ENCODE measurements at regions not wholly inside any gene's neighbourhood (a gene's known extent, or its start where the extent isn't known, plus 50 kb on each side); places are given as distances from the start of the nearest gene placed in this dataset.
"Not testable (repeated sequence)": the region's sequence is repeated elsewhere in the genome, so short reads cannot be mapped to it uniquely, and the experiment has no call there.

DNA sequence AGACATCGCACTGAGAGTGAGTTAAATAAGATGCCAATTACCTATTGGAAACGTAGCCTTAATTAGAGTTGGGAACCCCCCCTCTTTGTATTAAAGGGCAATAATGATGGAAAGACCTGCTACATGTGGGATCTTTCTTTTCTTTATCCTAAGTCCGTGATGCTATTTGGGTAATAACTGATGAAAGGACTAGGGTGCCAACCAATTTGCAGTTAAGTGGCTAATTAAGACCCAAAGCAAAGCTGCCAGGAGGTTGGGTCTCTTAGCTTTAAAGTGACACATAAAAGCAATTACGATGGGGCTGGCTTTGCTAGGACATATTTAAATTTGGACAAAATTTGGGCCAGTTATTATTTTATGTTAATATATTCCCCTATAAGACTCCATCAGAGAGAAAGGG lies 728.8 kb downstream of the NR2F1-AS1 start:
- no peak for DNase-seq

DNA sequence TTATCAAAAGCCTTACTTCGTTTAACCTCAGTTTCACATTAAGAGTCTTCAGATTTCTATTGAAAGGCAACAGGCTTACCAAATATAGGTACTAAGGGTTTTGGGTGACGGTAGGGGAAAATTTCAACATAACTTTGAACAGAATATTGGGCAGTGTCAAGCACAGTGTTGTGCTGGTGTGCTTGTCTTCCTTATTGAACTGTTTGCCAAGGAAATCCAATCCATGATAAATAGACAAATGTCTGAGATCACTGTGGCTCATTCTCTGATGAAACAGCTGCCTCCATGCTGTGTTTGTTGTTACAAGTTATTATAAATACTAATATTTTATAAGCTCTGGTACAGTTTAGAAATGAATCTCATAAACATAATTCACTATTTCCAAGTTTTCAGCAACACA lies 730.1 kb downstream of the NR2F1-AS1 start:
- no peak for DNase-seq

DNA sequence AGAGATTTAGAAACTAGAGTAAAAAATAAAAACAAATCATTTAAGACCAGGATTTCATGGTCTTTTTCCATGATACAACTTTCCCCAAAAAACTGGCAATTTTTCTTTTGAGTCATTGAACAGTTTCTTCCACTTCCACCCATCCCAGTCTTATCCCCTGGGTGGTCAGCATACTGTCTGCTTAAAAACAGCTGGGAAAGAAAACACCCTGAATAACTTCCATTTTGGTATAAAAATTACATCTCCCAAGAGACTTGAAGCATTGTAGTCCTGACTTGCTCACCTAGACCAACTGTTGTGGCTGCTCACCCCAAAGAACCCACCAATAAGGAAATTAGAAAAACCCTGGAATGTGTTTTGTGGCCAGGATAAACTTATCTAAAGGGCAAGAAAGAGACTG lies 731.3 kb downstream of the NR2F1-AS1 start:
- no peak for DNase-seq

DNA sequence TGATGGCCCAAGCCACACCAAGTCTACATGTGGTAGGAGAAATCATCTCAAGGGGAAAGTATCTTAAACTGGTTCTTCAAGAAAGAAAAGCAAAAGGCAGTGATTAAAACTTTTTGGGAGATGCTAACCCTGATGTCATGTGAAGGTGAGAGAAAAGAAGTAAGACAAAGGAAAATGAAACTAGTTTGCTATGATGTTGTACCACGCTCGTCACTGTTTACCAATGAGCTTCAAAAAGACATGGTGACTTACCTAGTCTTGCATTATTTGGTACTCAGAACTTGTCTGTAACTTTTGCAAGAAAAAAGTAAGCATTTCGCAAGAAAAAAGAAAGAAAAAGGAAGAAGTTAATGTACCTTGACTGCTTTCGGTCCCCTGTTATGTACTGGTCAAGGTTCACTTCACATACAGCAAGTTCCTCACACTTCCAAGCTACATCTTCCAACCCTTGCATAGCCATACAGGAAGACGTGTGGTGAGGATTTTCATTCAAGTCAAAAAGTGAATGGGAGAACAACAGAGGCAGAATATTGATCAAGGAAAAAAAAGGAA lies 739.3 kb downstream of the NR2F1-AS1 start:
- no peak for DNase-seq

DNA sequence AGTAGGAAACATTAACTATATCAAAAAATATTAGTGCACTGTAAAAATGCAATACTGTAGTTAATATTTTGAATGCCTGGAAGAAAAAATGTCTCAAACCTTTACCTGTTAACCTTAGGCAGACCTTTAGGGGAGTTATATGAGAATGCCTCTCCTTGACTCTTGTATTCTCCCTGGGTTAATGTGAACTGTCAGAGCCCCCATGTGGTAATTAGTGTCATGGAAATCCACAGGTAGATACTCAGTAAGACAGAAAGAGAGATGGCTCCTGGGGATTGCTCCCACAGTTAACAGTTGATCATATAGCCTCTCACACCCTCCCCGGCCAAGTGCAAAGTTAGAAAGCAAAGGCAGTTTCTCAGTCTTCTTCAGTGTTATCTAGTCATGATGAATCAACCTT lies 742.8 kb downstream of the NR2F1-AS1 start:
- peak in 1 of 2 experiments; percentile 37 for DNase-seq

DNA sequence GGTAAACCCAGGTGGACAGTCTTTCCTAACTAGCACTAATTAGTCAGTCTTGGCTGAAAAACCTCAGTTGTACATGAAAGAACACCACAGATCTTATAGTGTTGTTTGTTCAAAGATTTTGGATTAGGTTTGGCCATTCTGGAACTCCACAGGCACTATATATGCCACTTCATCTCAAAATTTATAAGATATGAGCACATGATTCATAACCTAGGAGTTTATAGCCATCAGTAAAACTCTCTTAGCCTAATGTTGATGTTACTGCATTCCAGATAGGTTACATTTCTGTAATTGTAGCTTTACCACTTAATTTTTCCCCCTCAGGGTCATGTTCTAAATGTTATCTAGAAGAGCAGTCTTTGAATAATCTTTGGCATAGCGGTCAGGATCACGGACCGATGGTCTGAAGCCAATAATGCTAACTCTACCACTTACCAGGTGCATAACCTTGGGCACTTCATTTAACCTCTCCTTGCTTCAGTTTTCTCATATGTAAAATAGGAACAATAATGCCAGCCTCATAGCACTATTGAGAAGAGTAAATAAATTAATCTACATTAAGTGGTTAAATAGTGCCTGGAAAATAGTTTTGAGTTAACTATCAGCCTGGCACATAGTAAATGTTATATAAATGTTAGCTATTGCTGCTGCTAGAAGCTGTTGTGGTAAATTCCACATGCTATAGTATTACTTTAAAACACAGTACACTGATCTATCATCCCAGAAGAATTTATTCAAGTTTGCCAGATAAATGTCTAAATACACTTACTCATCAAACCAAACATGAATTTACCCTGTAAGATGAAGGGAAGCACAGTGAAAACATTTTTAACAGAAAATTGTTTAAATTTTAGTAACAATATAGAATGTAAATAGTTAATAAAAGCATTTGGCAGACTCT lies 743.9 kb downstream of the NR2F1-AS1 start:
- no peak for DNase-seq

DNA sequence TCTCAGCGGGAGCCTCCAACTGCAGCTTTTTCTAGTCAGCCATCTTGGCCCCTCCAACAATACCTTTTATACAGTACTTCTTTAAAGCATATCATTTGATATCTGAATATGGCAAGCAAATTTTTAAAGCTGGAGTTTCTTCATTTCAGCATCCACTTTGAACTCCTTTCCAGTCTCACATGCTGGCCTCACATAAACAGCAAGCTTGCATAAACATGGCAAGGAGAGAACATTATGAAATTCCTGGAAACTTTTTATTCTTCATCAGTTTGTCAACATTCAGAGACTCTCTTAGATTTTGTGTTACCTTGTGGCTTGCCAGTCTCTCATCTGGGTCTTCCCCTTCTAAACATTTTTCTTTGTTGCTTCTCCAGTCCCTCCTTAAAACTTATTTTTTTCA lies 745.3 kb downstream of the NR2F1-AS1 start:
- DNase-seq, result no peak

DNA sequence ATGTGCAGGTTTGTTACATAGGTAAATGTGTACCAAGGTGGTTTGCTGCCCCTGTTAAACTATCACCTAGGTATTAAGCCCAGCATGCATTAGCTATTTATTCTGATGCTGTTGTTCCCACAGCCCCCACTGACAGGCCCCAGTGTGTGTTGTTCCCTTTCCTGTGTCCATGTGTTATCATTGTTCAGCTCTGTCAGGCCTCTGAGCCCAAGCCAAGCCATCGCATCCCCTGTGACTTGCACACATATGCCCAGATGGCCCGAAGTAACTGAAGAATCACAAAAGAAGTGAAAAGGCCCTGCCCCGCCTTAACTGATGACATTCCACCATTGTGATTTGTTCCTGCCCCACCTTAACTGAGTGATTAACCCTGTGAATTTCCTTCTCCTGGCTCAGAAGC lies 757.5 kb downstream of the NR2F1-AS1 start:
- DNase-seq, result not testable (repeated sequence)

DNA sequence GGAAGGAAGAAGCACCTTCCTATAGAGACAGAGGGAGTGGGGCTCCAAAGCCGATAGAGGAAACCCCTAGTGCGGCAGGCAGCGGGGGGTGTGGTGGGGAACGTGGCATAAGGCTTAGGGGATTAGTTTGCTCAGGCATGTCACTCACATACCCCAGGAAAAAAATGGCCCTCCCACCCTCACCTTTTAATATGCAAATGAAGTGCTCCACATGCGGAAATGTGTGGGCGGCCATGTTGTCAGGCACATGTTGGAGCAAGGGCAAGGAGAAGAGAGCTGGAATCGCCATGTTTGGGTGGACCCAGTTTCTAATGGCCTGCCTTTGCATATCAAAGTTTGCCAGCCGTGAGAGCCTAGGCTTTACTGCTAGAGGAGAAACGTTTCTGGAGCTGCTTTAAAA lies 758.8 kb downstream of the NR2F1-AS1 start:
- DNase-seq, result no peak

DNA sequence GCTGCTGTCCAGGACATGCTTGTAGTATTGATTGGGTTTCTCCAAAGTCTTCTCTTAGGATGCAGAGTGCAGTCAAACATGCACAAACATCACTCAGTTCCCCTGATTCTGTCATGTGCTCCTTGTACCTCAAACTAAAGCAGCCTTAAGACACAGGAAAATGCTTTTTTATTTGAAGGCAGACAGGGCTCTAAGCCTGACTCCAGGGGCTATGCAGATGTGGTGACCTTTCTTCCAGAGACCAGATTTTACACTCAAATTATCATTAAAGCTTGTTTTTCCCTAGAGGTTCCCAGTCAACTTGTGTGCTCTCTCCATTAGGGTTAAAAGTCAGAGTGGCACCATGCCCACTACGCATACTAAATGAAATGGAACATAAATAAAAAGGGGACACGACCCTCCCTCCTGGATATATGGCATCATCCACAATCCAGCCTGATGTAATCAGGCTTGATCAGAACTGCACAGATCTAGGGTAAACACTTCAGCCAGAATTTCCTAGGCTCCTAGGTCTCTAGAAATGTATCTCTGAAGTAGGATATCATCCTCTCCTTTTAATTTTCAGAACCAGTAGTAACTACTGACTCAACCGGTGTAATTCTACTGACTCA lies 771.1 kb downstream of the NR2F1-AS1 start:
- no peak for DNase-seq

DNA sequence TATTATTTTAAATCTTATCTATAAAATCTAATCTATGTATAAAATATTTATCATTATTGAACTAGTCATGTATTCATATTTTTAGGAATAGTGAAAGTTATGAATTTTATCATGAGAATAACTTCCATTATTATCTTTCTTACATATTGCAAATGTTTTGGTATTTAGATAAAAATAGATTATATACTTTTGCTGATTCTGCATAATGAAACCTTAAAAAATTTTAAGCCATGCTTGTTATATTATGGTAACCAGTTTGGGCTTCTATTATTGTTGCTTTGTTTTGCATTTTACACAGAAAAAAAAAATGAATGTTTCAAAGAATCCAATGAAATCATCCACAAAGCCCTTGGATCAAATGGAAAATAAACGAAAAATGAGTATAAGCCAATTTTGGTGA lies 772.5 kb downstream of the NR2F1-AS1 start:
- no peak for DNase-seq

DNA sequence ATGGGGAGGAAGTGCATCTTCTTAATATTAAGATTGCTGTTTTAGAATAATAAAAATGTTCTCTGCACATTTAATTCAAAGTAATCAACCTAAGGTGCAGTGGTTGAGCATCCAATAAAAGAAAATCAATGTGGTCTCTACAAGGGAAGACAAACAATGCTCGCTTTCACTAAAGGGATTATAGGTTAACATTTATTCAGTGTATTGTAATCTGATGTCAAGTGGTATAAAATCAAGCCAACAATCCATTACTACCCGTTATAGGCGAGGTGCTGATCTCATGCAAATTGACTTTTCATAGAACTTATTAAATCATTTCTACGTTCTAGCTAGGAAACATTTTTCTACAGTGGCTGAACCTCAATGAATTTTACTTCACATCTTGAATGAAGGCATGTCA lies 773.9 kb downstream of the NR2F1-AS1 start:
- no peak for DNase-seq

DNA sequence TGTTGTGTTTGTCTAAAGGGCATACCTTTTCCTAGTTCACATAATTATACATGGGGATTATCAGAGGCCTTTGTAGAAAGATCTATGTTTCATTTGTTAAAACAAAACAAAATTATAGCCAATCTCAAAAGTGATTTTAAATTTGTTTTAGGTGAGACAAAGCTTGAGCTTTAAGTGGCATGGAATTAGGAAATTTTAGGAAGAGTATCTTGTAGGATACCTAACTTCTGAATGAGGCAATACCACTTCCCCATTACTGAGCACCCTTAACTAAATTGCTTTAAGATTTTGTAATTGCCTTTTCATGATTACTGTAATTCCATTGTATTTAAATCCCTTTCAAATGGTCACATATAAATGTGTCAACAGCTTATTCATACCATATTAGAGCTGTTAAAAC lies 775.6 kb downstream of the NR2F1-AS1 start:
- DNase-seq, result no peak

DNA sequence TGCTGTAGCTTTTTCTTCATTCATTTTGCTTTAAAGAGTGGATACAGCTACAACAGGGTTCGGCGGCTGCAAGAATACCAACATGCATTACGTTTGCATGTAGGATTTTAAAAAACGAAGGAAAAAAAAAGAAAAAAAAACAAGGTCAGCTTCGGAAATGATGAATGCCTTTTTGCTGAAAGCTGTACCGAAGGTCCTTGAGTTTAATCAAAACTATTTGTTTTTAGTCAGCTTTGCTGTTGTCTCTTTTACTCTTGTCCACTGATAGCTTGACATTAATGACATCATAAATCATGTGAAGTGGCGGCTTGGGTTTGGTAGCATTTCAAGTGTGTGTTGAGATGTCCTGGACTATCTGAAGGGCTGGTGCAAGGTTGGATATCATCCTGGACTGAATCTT lies 779.1 kb downstream of the NR2F1-AS1 start:
- no peak for DNase-seq

DNA sequence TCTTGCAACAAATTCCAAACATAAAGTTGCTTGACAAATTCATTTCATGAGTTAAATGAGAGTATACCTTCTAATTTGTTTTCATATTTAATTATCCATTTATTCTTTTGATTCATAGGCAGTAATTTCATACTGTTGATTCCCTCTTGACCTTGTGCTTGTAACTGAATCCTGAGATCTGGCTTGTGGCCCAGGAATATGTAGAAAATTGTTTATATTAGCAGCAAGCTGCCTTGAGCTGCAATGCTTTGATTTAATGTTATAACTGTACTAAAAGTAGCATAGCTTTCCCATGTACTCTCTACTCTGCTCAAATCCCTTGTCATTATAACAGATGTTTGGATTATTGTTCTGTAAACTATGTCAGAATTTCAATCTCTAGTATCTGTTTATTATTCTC lies 780.7 kb downstream of the NR2F1-AS1 start:
- no peak for DNase-seq

DNA sequence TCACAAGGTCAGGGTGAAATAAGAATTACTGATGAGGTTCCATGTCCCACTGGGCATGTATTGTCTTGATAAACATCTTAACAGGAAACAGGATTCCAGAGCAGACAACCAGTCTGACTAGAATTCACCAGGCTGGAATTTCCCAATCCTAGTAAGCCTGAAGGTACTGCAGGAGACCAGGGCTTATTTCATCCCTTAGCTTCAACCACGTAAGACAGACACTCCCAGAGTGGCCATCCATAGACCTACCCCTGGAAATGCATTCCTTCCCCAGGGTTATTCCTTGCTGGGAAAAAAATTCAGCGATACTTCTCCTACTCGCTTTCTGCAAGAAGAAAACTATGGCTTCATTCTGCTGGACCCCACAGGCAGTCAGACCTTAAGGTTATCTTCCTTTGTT lies 785.4 kb downstream of the NR2F1-AS1 start:
- DNase-seq, result no peak

DNA sequence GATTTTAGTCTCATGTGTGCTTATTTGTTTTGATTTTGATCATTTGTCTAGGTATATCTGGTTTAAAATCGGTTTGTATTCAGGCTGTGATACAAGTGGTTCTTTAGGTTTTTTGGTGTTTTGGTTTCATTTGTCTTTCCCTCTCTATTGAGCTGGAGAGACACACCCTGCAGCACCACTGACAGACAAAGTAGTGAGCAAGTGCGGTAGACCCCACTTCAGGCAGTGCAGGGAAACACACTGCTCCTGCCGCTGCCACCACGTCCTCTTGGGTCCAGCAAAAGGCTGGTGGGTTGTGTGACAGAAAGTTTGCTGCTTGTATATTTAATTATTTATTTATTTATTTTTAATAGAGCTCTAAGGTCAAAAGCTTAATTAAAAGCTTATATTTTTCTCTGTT lies 801.0 kb downstream of the NR2F1-AS1 start:
- no peak for DNase-seq

DNA sequence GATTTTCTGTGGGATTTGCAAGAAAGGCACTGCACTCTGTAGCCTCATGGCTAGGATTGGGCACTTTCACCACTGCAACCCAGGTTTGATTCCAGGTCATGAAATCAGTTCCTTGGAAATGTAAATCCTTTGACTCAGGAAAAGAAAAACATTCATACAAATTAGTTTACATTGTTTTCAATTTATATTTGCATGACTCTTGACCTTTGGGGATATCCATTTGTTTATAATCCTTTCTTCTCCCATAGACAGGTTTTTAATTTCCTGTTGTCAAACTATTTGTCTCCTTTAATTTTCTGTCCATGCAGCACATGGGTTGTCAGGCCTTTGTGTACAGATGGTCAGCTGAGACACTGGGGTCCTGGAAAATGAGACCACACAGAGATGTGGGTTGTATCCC lies 801.5 kb downstream of the NR2F1-AS1 start:
- DNase-seq, result no peak

DNA sequence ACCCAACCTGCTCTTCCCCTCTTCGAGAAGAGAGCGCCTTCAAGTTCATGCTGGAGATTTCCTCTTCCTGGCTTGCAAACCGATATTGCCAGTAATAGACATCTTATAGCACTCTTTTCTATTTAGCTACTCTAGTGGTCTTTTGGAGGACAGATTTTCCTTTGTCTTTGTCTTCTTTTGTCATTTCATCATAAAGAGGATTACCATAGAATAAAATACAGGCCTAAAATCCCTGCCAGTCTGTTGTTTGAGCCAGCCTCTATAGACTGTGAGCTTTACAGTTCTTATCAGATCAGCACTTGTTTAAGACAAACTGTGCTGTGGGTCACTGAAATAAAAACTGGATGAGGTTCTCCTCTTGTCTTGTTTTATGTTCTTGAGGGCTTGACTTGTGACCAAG lies 802.8 kb downstream of the NR2F1-AS1 start:
- no peak for DNase-seq

DNA sequence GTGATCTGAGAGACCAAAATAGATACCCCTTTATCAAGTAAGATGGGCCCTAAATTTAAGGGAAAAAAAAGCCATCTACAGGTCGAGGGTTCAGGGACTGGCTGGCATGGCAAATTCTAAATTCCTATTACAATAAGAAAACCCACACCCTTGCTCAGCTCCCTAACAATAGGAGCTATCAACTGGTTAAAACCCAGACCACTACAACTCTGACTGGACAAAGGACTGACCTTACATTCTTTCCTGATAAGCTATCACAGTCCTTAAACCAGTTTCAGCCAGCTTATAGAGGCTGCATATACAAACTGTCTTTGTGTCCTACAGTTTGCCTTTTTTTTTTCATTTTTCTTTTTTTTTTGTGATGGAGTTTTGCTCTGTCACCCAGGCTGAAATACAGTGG lies 803.6 kb downstream of the NR2F1-AS1 start:
- no peak for DNase-seq

DNA sequence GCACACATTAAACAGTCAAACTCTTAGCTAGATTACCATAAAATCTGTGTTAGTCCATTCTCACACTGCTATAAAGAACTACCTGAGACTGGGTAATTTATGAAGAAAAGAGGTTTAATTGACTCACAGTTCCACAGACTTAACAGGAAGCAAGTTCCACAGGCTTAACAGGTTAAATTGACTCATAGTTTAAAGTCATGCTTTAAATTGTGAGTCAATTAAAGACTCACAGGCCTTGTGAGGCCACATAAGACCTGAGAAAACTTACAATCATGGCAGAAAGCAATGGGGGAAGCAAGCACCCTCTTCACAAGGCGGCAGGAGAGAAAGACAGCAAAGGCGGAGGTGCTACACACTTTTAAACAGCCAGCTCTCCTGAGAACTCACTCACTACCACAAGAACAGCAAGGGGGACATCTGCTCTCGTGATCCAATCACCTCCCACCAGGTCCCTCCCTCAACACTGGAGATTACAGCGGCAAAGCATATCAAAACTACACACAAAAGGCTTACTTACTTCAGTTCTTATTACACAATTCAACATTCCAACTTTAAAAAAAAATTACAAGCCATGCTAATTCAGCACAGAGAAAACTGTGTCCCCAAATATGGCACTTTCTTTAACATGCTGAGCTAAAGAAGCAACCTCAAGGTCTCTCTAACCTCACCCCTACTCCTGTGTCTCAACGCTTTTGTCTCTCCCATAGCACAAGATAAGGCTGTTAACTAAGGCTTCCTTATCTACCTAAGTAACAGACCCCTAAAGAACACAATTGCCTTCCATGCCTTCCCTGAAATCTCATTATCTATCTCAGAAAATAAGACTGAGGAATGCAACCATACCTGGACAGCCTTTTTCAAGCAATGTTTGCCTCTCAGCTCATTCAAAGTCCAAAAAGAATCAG lies 805.1 kb downstream of the NR2F1-AS1 start:
- no peak for DNase-seq

DNA sequence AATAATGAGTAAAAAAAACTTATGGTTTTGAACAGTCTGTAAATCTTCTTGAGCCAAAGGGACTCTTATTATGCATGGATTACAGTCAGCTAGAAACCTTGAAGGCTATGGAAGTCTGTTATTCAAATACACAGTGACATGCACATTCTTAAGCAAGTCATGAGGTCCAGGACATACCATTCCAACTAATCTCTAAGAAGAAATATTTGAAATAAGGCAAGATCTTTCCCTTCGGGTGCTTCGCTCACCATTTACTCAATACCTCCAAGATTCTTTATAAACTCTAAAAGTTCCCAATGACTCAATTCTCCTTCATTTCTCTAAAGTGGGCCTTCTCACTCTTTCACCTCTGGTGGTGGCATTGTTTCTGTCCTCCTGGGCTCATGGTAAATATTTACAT lies 811.0 kb downstream of the NR2F1-AS1 start:
- no peak for DNase-seq

DNA sequence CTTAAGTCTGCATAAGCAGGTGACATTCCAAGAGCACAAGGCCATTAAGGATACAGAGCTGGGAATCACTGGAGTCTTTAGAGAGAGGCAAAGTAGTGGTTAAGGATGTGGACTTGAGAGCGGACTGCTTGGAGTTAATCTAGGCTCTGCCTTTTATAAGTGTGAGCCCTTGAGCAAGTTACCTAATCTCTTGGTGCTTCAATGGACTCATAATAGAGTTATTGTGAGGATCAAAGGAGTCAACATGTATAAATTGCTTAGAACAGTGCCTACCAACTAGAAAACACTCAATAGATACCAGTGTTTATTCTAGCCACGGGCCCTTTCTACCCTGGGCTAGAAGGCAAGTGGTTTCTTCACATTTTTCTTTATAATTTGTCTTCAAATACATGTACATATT lies 819.4 kb downstream of the NR2F1-AS1 start:
- DNase-seq, result no peak
